Right renal pelvis (tissue), 4 donors: ENCODE measurements at regions not wholly inside any gene's neighbourhood (a gene's known extent, or its start where the extent isn't known, plus 50 kb on each side); places are given as distances from the start of the nearest gene placed in this dataset.

ENCODE experiments used
- DNase-seq, 4 donors: peaks; one replicate each; pipeline ENCODE4 v3.0.0-alpha.2; 2013; ENCODE audit warnings: low read depth in 4 of 4, low spot score in 3 of 4, missing footprints in 1 of 4

DNA sequence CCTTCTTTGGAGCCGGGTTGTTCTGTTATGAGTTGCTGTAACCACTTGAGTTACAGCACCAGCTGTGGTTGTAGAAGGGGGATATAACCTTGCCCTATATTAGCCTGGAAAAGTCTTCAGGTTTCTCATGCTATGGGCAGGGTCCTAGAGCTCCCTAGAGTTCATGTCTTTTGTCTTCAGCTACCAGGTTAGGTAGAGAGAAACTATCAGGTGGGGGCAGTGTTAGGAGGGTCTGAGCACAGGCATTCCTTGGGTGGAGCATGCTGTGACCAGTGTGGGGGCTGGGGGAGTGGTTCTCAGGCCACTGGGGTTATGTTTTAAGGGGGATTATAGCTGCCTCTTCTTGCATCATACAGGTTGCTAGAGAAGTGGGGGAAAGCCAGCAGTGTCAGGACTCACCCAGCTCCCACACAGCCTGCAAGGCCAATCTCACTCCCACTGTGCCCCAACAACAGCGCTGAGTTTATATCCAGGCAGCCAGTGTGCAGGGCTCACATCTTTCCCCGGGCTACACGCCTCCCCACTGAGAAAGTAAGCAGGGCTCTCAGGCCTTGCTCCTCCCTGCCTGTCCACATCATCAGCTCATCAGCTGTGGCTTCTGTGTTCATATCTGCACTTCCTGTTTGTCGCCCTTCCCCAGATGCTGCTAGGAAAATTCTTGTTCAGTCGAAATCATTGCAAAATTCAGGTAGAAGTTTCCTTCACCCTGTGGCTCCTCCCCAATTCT is 133.8 kb upstream of the NRXN1 start:
- no peak for DNase-seq

DNA sequence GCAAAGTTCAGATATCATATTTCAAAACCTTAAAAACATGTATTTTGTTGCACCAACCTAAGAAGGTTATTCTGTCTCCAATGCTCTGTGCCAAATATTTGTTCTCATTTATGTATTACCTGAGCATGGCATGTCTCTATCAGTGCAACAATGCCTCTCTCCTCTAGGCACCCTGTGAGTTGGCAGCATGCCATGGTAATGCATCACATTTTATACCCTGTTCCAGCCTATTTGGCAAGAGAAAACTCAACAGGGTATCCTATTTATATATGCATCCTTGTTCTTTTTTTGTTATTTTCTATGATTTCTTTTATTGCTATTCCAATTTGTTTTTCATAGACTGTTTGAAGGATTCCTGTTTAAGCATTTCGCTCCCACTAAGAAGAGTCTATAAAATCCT is 126.3 kb upstream of the NRXN1 start:
- DNase-seq, result no peak

DNA sequence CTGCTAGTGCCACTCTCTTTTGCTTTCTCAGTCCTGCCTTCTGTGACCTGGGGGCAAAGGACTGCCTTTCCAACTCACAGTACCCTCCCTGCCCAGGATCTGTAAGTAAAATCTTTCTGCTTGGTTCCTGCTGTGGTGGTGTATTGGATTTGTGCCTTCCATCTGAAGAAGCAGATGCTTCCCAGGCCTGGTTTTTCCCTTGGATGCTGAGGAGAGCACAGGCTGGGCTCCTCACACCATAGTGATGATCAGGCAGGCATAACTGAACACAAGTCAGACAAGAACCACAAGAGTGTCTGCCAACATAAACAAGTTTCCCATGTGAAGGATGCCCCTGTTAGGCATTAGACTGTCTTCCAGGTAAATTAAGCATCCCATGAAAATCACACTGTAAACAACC is 121.3 kb upstream of the NRXN1 start:
- no peak for DNase-seq

DNA sequence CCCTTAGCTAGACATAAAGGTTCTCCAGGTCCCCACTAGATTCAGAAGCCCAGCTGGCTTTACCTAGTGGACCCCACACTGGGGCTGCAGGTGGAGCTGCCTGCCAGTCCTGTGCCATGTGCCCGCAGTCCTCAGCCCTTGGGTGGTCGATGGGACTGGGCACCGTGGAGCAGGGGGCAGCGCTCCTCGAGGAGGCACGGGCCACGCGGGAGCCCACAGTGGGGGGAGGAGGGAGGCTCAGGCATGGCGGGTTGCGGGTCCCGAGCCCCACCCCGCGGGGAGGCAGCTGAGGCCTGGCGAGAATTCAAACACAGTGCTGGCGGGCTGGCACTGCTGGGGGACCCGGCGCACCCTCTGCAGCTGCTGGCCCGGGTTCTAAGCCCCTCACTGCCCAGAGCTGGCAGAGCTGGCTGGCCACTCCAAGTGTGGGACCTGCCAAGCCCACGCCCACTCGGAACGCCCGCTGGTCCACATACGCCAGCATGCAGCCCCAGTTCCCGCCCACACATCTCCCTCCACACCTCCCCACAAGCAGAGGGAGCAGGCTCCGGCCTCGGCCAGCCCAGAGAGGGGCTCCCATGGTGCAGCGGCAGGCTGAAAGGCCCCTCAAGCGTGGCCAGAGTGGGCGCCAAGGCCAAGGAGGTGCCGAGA is 119.7 kb upstream of the NRXN1 start:
- DNase-seq, result no peak

DNA sequence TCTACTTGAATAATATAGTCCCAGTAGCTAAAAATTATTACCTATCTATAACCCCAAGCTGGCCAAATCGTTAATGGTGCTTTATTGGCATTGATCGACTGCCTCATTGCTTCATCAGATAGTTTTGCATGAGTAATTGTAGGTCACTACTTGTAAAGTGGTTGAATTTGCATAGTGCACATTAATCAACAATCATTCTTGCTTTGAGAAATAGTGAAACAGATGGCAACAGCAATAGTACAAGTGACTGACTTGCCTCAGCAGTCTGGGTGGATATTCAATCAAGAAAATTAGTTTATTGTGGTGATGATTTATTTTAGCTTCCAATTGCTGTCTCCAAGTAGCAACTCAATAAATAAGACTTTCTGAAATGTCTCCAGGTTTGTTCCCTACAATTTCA is 117.8 kb upstream of the NRXN1 start:
- no peak for DNase-seq

DNA sequence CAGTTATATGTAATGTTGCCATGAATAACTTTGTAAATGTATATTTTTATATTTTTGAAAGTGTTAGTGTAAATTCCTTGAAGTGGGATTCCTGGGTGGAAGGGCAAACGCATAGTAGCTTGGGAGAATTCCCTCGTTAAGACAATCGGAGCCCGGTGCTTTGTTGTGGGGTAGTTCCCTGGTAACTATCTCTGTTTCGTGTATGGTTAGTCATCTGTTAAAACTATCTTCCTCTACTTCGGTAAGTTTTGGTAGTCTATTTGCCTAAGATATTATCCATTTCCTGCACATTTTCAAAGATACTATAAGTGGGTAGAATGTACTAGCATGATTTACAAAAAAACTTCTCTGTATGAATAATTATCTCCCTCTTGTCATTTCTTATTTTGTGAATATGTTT is 113.8 kb upstream of the NRXN1 start:
- DNase-seq, result no peak

DNA sequence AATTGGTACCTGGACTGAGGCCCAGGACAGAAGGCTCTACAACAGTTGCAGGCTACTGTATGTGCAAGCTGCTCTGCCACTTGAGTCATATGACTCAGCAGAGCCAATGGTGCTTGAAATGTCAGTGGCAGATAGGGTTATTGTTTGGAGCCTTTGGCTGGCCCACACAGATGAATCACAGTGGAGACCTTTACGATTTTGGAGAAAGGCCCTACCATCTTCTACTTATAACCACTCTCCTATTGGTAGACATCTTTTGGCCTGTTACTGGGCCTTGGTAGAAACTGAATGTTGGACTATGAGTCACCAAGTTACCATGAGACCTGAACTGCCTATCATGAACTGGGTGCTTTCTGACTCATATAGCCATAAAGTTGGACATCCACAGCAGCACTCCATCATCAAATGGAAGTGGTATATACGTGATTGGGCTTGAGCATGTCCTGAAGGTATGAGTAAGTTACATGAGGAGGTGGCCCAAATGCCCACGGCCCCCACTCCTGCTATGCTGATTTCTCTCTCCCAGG is 88.9 kb upstream of the NRXN1 start:
- no peak for DNase-seq

DNA sequence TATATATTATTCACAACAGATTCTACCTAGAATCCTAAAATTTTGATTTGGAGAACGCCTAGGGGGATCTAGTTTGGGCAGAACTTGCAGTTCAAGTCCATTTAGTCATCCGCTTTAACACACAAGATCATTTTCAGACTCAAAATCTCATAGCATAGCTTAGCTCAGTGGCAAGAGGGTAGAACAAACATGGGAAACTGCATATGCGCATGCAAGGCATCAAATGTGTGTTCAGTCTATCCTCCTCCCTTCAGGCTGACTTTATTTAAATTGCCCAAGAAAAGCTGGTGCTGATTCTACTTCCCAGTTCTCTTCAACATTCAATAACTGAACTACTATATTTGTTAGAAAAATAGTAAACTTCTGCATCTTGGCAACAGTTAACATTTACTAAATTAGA is 79.6 kb upstream of the NRXN1 start:
- no peak for DNase-seq

DNA sequence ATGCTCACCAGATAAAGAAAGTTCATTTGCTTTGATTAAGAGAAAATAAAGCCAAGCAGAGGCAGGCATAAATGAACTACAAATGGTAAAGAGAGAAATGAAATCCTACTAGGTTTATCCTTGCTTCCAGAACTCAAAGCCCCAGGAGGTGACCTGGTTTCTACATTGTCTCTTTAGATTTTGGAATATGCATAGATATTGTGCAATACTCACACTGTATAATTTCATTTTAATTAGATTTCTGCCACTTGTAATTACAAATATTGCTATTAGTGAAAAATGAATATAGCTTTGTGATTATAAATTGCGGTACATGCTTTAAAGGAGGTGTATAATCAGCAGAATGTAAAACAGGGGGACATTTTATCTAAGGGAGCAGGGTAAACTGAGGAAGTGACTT is 76.9 kb upstream of the NRXN1 start:
- DNase-seq, result no peak

DNA sequence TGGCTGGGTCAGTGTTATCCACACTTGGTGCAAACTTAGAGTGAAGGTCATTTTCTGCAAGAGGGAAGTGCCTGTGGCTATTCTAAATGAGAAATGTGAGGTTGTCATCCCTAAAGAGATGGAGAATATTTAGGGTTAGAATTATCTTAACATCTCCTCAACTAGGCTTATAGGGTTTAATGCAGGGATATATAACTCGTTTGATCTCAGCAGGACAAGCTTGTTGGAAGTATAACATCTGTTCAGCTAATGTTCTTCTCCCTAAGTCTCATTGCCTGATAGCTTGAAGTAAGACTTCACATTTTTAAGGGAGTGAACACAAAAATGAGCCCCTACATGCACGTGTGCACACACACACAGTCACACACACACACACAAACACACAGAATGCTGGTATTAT is 75.9 kb upstream of the NRXN1 start:
- DNase-seq, result no peak

DNA sequence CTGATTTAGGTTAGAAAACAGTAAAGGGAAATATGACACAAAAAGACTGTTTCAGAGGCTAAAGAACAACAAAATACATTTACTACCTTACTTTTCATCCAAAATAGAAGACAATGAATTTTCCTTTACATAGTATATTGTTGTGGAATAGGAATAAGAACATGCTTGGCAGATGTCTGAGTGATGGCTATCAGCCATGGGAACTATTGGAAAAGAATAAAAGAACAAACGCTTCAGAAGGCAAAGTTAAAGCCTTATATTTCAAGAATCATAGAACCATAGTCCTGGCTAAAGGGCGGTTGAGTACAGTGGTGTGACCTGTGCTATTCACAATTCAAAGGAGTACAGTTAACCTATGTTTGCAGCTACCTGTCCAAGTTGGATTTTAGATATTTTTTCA is 73.9 kb upstream of the NRXN1 start:
- no peak for DNase-seq

DNA sequence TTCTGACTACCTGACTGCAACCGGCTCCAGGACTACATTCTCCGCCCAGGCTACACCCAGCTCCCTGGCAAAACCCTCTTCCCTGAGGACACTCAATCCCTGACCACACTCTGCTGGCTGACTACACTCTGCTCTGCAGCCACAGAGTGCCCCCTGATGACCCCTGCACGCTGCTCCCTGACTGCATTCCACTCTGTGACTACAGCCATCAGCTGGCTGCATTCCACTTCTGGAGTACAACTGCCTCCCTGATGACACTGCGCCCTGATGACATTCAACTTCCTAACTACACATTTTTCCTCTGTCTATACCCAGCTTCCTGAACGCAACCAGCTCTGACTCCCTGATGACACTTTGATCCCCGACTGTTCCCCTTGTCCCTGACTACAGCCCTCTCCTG is 71.3 kb upstream of the NRXN1 start:
- no peak for DNase-seq

DNA sequence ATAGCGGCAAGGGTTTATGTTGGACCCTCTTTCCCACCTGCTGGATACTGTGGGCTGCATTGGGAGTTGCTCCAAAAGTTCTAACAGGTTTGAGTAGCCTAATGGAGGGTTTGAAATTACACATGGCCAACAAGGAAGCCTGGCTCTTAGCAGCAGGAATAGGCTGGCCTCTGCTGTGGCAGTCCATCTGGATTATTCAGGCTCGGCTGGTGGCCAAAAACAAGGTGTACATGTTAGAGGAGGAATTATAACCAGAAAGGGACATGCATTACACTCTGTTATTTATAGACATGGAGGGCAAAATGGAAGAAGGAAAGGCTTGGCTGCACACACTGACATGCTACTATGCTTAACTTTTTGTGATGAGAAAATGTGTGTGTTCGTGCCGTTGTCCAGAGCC is 61.1 kb upstream of the NRXN1 start:
- no peak for DNase-seq

DNA sequence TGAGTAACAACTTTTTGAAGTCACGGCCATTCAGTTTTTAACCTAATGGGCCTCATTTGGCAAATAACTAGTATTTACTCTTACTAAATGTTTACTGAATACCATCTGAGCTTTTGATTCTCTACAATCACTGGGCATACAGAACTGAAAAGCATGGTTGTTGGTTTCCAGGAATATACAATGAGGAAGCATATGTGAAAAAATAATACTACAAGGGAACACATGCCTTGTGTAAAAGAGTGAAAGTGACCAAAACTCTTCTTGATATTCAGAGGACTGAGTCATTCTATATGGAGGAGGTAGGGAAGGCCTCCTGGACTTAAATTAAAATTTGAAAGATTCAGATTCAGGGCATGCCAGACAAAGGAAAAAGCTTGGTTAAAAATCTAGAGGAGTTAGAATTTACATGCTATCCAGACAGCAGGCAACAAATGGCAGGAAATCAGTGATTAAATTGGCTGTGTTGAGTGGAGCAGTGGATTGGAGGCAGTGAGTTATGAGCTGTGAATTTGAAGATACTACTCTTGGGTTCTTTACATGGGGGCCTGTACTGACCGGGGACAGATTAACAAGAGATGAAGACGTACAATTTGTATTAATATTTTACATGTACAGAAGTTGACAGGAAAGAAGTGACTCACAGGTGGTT is 53.6 kb upstream of the NRXN1 start:
- no peak for DNase-seq

DNA sequence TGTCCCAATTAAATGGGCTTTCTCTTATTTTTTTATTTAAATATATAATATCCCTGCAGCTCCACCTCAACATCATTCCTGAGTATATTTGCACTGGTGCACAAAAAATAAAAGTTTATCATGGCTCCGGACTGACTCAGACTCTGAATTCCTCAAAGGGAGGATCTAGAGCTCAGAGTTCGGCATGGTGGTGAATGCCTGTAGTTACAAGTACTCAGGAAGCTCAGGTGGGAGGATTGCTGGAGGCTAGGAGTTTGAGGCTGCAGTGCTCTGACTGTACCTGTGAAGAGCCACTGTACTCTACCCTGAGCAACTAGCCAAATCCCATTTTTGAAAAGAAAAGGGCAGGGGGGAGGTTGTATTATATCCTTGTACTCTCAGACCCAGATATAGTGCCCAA is 52.8 kb upstream of the NRXN1 start:
- no peak for DNase-seq
